Cardiac fibroblast (primary cell): ENCODE measurements at regions not wholly inside any gene's neighbourhood (a gene's known extent, or its start where the extent isn't known, plus 50 kb on each side); places are given as distances from the start of the nearest gene placed in this dataset.
A peak's percentile ranks its signal among the peaks of the same experiment; 100 is the strongest.

ENCODE experiments used
- DNase-seq, 2 donors: peaks; one replicate each; pipeline versions ENCODE4 v3.0.0 to v3.0.0-alpha.2; 2010; ENCODE audit warnings: low read depth in 2 of 2
- H3K4me3 ChIP-seq, 2 donors: replicated peaks in 1 of 2; 1 replicate in 1 of 2; 2 replicates in 1 of 2; pipeline ENCODE4 v1.5.1; 2011; ENCODE audit warnings: low read depth in 2 of 2, low read length in 2 of 2, mild to moderate bottlenecking in 2 of 2, moderate library complexity in 1 of 2
- CTCF ChIP-seq: IDR thresholded peaks from one replicate; pipeline ENCODE4 v1.5.1; 2011; ENCODE audit warnings: low read depth, mild to moderate bottlenecking, low read length, inconsistent platforms

DNA sequence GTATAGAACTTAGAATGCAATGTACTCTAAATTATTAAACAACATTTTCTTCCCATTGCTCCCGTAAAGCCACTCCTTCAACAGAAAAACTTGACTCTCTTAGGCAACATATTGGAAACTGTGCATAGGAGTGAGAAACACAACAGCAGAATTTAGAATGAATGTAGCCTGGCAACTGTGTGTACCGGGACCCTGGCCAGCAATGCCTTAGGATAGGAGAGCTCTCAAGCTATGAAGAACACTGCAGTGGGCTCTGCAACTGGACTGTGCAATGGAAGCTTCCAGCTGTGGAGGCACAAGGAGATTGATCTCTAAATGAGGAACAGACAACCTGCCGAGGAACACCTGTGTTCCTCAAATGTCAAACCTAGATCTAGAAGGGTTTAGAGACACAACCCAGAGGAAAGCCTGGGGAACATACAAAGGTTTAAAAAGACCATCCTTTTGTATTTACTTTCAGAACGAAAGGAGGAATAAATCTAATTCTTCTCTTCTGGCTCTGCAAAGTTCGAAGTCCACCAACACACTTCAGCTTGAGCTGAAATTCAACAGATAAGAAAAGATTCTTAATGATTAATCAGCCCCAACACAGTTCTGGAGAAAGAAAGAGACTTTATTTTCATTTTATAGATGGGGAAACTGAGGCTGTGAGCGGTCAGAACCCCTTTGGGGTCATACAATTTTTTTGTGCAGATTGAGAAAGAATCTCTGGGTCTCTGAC lies 51.5 kb upstream of the ARL15 start:
- H3K4me3 ChIP-seq, result no peak overlapping the region
- TF ChIP-seq CTCF, result no peak

DNA sequence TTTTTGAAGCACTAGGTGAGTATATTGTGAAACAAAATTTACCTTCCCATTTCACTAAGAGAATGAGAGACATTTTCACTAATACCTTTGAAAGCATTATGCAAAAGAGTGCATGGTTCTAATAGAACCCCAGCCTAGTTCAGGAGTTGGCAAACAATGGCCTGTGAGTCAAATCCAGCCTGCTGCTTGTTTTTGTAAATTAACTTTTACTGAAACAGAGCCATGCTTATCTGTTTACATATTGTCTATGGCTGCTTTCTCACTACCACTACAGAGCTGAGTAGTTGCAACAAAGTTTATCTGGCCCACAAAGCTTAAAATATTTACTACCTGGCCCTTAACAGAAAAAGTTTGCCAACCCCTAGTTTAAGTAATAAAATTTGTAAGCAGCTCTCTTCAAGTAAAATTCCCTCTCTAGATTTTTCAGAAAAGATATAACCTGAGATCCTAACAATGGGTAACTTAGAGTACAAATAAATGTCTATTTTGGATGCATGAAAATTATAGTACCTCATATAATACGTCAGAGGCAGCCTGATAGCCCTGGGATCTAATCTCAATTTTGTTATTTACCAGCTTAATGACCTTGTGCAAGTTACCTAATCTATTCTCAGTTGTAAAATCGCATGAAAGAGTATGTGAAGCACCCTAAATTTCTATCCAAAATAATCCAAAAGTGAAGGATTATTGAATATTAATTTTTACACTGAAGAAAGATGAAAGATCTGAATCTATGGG lies 50.7 kb upstream of the ARL15 start:
- no peak for TF ChIP-seq CTCF
- DNase-seq, result peak in 1 of 2 donors; percentile 28
- H3K4me3 ChIP-seq, result no peak overlapping the region

More for the DNA sequence above, 51.5 kb upstream of the ARL15 start:
- peak in 1 of 2 donors; percentile 70 for DNase-seq
